Skin of body (tissue), 1 donor: ENCODE measurements at regions not wholly inside any gene's neighbourhood (a gene's known extent, or its start where the extent isn't known, plus 50 kb on each side); places are given as distances from the start of the nearest gene placed in this dataset.
"Not testable (repeated sequence)": the region's sequence is repeated elsewhere in the genome, so short reads cannot be mapped to it uniquely, and the experiment has no call there.

Experiments used
- DNase-seq: peaks from one replicate; lab custom pipeline; 2025; lab: John Stamatoyannopoulos, UW

DNA sequence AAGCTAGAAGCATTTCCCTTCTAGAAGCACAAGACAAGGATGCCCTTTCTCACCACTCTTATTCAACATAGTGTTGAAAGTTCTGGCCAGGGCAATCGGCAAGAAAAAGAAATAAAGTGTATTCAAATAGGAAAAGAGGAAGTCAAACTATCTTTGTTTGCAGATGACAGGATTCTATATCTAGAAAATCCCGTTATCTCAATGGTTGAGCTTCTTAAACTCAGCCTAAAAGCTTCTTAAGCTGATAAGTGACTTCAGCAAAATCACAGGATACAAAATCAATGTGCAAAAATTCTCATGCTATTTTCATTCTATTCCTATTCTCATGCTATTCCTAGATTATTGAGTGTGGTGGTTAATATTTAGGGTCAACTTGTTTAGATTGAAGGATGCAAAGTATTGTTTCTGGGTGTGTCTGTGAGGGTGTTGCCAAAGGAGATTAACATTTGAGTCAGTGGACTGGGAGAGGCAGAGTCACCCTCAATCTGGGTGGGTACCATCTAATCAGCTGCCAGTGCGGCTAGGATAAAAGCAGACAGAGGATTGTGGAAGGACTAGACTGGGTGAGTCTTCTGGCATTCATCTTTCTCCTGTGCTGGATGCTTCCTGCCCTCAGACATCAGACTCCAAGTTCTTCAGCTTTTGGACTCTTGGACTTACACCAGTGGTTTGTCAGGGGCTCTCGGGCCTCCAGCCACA is 111.9 kb downstream of the LSMEM1 start:
- DNase-seq: not testable (repeated sequence)

DNA sequence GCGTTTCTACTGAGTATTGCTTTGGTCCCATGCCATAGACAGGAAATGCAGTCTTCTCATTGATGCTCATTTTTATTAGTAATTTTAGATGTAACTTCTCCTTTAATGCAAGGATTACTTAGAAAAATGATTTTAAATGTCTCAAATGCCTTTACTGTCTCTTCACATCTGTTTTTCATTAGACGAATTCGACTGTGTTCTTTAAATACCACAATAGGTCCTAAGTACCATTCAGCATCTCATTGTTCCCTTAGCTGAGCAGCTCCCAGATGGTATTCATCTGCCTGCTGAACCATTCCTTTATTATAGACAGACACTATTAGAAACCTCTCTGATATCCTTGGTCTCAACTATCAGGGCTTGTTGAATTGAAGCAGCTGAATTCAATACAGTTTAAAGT is 113.6 kb downstream of the LSMEM1 start:
- peak; percentile 74 for DNase-seq

DNA sequence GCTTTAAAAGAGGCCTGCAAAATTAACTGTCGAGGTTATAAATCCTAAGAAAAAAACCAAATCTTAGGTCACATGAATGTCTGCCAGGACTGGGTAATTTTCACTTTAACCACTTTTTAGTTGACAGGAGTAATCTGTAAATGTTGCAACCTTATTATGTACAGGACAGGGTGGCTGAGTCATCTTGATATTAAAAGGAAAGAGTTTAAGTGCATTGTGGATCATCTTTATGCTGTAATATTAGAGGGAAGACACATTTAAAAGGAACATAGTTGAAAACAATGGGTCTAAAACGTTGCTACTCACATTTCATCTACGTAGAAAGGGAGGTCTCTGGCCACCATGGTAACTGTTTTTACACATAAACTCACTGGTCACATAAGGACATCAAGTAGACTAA is 115.5 kb downstream of the LSMEM1 start:
- no peak for DNase-seq

DNA sequence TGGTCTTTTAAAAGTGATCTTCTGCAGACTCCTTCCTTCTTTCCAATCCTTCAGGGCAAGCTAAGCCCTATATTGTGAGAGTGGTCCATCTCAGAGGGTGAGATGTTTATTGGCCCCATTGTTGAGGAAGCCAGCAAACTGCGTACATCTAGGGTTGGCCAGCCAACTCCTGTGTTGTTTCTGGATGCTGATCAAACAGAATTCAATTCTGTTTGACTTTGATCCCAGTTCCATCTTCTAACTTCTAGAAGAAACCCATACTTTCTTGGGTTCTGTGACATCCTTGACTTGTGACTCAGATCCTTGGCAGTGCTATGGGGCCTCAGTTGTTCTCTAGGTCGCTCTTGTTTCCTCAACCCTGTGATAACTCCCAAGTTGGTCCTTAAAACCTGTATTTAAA is 116.2 kb downstream of the LSMEM1 start:
- no peak for DNase-seq

DNA sequence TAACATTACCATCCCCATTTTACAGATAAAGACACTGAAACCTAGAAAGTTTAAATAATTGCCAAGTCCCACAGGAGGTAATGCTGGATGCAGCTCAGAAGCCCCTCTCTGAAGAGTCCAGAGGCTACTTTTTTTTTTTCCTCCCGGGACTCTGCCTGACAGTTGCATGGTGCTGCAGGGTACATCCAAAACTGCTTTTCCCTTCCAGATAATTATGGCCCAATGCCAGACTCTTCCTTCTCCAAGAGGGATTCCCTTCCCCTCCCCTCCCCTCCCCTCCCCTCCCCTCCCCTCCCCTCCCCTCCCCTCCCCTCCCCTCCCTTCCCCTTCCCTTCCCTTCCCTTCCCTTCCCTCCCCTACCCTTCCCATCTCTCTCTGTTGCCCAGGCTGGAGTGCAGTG is 122.9 kb downstream of the LSMEM1 start:
- no peak for DNase-seq

DNA sequence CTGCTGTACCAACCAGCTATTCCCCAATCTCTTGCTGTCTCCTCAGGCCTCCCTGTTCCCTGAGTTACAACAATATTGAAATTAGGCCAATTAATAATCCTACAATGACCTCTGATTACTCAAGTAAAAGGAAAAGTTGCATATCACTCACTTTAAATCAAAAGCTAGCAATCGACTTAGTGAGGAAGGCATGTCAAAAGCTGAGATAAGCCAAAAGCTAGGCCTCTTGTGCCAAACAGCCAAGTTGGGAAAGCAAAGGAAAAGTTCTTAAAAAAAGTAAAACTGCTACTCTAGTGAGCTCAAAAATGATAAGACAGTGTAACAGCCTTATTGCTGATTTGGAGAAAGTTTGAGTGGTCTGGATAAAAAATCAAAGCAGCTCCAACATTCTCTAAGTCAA is 129.8 kb downstream of the LSMEM1 start:
- DNase-seq: no peak

DNA sequence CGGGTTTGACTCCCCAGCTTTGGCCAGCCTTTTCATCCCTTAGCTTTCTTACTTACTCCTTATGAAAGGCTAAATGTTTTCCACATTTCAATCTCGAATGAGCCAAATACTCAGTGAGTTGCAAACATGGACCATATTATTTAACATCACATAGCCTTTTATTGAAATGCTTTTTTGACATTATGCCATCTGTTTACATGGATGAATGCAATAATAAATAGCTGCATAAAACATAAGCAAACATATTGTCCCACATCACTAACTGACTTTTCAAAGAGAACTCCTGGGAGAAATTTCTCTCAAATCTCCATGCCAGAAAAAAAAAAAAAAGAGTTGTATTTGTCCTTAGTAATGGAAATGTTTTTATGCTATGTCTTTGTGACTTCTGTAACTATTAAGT is 134.9 kb downstream of the LSMEM1 start:
- DNase-seq: no peak

DNA sequence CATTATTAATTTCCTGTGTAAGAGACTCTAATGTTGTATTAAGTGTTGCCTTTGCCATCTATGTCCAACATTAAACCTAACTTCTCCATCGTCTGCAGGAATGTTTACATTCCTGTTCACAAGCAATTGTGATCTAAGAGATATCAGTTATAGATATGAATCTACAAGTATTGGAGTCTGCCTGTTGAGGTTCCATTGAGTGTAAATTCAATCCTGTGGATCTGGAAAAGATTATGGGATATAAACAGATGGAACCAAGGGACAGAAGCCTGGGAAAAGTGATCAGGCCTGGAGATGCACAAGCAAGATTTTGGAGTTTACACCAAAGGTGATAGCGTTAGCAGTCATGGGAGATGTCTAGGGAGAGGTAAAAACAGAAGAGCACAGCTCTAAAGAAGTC is 135.5 kb downstream of the LSMEM1 start:
- no peak for DNase-seq

DNA sequence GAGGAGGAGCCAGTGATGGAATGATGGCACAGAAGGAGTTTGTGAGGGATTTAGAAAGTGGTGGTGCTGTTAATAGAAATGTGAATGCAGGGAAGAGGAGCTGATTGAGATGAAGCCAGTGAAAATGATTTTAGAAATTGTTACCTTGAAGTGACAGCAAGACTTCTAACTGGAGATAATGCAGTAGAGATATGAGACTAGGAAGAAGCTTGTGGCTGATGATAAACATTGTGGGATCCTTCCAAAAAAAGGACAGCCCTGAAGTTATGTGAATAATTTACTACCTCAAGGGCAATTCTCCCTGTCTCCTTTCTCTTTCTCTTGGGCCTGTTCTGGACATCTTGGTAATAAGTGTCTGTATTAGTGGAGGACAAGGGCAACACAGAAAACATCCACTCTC is 138.6 kb downstream of the LSMEM1 start:
- DNase-seq: no peak

DNA sequence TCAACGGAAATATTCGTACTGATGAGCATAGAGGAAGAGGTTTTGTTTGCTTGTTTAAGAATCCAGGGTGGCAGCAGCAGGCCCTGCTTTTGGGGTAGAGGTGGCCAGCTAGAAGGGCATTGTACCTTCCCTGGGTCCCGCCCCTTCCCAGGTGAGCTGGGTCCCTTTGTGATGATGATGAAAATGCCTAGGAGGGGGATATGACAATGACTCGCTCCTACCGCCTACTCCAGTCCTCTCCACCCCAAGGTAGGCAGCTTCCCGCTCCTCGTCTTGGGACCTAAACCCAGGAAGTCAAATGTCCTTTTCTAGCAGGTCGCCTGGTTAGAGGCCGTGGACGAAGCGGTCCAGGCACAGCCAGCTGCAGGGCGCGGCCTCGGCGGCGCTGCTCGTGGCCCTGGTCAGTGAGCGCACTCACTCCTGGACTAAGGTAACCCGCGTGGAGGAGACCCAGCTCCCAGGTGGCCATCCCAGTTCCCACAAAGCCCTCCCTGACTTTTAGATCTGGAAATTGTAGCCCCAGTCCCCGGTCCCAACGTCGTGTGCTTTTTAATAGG is 141.4 kb downstream of the LSMEM1 start:
- no peak for DNase-seq

DNA sequence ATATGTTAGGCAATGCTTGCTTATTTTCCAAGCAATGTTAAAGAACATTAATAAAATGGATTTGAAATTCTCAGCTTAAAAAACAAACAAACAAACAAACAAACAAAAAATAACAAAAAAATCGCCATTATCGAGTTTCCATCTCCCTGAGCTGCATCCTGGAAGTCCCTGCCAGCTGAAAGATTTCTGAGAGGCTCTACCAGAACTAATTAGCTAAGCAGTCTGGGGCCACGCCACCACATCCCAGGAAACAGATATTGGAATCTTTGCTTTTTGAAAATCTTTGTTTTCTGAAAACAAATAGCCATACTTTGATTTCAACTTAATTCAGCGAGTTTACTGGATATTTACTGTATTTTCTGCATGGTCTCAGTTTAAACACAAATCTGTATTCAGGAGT is 143.6 kb downstream of the LSMEM1 start:
- DNase-seq: no peak

DNA sequence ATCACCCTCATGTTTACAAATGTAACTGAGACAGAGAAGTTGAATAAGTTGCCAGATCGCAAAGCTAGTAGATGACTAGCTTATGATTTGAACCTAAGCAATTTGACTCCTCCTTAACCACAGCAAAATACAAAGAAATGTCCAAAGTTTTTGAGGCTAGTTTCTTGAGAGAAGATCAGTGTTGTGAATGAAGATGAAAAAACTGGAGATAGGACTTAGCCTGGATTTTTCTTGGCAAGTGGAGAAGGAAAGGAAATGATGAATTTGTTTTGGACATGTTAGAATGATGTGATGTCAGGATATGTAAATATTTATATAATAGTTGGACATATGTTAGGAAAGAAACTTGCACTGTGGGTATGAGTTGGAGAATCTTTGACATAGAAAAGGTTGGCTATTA is 149.8 kb downstream of the LSMEM1 start:
- DNase-seq: peak; percentile 46

DNA sequence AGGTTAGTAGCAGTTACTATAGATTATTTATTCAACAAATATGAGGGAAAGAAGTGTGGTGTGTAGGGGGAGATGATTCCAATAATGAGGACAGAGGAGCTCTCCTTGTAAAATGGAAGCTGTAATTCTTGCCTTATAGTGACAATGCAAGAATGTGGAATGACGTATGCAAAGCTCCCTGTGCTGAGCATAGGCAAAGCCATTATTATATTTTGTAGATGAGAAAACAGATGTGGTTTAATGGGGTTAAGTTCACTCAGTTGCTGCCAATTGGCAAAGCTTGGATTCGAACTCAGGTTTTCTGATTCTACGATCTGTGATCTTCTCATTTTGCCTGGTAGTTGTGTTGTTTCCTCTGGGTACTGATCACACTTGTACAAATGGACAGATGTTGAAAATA is 153.3 kb downstream of the LSMEM1 start:
- DNase-seq: no peak

DNA sequence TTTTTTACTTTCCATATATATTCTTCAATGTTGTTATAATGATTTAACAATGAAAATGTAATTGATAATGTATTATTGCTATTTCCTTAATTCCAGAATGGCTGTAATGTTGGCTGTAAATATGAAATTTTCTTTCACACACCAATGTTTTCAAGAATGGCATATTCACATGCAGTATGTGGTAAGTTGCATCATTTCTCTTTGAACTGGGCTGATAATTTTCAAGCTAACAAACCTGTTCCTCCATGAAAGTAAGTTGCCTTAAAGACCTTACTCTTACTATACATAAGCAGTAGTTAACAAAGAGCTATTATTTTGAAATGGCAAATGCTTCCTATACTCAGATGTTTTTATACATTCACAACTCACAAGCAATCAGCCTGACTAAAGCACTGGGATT is 154.5 kb downstream of the TMEM168 start:
- DNase-seq: no peak

DNA sequence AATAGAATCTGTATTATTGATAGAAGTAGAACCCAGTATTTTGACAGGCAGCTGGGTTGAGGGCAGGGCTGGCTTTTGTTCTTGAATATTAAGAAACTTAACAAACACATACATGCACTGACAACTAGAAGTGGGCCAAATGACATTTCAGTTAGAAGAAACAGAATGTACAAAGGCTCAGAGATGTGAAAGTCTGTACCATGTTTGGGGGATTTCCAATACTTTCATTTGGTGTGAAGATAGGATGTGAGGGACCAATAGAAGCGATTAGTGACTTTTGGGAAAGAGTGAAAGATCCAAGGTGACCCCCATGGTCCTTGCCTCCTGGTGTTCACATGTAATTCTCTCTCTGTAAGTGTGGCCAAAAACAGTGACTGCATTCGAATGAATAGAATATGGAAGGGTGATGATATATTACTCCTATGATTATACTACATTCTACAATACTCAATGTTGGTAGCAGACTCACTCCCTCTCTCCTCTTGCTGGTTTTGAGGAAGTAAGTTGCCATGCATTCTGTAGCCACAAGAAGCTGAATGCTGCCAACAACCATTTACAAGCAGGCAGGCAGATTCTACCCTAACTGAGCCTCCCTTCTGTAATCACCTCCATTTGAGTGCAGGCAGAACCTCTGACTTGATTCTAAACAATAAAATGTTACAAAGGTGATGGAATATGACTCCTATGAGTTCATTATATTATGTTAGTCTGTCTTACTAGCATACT is 151.4 kb downstream of the TMEM168 start:
- DNase-seq: no peak

DNA sequence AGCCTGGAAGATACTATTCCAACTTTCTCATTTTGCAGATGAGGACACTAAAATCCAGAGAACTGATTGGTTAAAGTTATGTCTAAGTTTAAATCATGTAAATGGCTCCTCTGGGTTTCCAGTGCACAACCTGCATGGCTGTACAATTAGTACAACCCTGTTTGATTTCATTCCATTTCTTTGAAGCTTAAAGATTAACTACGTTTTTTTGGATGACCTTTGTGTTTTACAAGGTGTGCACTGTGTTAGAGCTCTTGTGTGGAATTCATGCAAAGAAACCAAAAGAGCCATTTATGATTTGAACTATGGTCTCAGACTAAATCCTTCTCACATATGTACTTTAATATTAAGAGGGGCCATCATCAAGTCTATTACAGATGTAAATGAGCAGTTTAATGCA is 149.5 kb downstream of the TMEM168 start:
- DNase-seq: no peak

DNA sequence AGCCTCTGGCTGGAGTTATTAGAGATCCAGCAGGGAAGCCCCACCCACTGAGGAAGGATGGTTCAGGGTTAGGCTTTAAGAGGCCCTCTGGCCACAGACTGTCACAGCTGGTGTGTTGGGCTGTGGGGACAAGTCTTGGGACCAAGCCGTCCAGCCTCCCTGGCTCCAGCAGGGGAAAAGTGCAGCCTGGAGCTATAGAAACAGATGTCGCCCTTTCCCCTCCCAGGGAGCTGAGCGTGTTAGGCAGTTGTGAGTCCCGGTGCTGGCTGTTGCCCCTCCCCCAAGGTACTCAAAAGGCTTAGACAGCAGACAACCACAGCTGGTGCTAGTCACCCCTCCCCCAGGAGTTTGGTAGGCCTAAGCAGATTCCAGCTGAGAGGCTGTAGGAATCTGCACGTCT is 143.4 kb downstream of the TMEM168 start:
- no peak for DNase-seq

DNA sequence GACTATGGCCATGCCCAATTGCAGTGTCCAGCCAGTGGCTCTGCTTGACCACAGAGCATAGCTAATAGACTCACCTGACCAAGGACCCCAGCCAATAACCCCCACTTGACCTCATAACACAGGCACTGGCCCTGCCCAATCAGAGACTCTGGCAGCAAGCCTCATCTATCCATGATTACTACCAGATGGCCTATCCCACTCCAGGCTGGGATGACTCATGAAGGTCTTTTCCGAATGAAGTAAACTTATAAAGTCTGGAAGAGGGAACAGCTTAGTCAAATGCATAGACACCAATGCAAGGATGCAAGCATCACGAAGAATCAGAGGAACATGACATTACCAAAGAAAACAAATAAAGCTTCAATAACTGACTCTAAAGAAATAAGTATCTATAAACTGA is 141.4 kb downstream of the TMEM168 start:
- DNase-seq: no peak

DNA sequence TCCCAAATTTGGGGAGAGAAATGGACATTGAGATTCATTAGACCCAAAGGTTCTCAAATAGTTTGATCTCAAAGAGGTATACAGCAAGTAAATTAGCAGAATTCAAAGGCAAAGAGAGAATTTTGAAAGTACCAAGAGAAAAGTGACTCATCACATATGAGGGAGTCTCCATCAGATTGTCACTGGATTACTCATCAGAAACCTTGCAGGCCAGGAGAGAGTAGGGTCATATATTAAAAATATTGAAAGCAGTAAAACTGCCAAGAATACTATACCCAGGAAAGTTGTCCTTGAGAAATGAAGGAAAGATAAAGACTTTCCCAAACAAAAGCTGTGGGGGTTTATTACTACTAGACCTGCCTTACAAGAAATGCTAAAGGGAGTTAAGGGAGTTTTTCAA is 140.6 kb downstream of the TMEM168 start:
- DNase-seq: no peak

DNA sequence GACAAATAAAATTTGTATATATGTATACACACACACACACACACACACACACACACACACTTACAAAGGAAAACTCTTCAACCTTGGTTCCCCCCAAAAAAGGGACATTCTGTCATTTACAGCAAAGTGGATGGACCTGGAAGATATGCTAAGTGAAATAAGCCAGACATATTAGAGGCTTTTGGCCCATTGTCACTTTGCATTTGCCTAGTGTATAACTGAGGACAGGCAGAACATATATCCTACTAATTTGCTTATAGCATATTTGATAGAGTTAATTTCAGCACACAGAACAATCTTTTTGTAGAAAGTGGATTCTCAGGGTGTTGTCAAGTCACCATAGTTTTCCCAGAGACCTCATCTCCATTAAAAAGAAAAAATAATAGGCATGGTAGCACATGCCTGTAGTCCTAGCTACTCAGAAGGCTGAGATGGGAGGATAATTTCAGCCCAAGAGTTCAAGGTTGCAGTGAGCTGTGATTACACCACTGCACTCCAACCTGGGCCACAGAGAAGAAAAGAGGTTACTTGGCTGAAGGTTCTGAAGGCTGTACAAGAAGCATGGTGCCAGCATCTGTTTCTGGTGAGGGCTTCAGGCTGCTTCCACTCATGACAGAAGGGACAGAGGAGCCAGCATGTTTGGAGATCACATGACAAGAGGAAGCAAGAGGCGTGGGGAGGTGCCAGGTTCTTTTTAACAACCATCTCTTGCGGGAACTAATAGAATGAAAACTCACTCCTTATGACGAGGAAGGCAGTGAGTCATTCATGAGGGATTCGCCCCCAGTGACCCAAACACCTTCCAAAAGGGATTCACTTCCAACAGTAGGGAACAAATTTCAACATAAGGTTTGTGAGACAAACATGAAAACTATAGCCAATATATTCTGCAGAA is 135.6 kb downstream of the TMEM168 start:
- DNase-seq: no peak

DNA sequence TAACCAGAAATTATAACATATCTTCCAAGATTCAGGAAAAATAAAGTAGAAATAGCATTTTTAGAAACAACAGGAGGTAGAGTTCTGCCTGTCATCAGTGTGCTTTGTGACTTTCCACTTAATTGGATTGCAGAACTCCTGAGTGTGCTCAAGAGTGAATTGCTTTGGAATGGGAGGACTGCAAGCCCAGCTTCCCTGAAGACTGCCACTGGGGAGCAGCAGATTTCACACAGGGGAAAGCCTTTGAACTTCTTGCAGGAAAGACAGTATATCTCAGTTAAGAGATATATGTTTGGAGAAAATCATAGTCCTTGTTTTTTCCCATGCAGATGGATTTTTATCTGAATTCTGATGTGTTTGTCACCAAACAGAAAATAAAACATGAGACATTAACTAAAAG is 124.5 kb downstream of the TMEM168 start:
- DNase-seq: no peak

DNA sequence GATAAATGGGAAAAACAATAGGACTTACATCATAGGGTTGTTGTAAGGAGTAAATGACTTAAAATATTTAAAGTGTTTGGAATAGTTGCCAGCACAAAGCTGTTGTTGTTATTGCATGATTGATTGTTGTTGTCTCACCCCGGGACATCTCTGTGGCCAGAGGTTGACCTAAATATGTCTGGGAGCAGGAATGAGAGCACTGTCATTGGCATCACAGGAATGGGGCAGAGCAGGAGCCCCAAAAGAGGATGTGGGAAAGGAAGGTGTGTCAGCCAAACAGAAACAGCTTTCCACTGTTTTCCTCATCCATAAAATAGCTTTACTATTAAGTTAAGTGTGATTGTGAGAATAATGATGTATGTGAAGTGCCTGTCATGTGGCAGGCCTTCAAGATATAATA is 121.6 kb downstream of the TMEM168 start:
- no peak for DNase-seq
